ENCODE measurements at regions not wholly inside any gene's neighbourhood (a gene's known extent, or its start where the extent isn't known, plus 50 kb on each side); places are given as distances from the start of the nearest gene placed in this dataset.

DNA sequence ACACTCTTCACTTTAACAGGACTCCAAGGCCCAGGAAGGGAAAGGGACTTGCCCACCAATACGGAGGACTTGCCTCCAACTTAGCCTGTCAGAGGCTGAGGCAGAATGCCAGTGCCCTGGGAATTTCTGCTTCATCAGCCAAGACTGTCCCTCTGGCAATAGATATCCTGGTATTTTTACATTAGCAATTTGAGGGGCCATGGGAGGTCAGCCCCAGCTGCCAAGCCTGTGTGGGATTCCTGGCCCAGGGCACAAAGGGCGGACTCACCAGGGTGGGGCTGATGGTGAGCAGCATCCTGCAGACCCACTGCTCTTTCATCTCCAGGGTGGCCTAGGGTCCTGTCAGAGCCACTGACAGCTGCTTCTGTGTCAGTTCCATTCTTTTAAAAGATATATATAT is 78.3 kb upstream of the CIBAR2 start:
- DNase-seq = no peak

DNA sequence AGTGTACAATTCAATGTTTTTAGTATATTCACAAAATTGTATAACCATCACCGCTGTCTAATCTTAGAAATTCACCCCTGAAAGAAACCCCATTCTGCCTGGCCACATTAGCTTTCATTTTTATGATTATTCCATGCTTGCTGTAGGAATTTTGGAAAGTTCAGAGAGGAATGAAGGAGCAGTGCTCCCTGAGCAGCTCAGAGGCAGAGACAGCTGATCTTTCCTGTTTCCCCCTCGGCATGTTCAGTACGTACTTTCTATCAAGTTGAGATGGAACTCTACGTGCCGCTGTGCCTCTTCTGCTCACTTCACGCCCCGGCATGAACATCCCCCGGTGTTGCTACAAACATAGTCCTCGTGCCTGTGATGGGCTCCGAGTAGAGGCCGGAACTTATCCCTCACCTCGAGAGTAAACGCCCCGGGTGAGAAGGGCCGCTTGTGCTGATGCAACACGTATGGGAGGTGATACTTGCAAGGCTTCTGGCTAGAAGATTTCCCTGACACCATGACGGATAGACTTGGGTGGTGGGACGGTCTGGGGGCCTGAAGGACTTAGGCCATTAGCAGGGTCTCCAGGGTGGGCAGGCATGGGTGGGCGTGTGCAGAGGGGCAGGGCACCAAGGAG is 79.2 kb upstream of the CIBAR2 start:
- DNase-seq = no peak

DNA sequence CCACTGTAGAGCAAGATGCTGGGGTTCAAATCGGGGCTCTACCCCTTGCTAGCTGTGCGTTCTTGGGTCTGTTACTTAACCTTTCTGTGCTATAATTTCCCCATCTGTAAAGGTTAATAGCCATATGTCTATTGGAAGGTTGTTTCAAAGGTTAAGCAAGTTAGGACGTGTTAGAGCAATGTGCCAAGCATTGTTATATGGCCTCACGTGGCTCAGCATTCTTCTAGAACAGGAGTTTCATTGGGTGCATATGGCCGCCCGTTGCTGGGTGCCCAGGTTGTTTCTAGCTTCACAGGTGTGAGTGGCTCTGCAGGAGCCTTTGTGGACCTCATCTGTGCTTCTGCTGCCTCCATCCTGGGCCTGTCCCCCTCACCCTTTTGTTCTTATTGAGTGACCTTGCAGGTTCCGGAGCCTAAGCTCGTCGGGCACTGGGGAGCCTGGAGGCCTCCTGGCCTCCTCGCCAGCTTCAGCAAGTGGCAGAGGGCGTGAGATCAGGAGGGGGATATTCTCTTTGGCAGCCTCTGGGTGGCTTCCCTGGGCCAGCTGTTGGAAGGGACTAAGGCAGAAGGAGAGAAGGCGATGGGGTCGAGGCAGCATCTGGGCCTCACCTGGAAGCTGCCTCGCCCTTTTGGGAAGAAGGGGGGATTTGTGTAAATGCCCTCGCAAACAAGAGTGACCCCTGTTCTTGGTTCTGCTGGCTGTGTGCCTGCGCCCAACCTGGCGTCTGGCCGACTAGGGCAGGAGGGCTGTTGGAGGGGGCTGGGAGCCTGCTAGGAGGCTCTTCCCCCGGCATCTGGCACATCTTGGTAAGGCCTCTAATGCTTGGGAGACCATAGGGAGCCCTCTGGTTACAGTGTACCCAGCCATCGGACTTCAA is 80.2 kb upstream of the CIBAR2 start:
- no peak for DNase-seq

DNA sequence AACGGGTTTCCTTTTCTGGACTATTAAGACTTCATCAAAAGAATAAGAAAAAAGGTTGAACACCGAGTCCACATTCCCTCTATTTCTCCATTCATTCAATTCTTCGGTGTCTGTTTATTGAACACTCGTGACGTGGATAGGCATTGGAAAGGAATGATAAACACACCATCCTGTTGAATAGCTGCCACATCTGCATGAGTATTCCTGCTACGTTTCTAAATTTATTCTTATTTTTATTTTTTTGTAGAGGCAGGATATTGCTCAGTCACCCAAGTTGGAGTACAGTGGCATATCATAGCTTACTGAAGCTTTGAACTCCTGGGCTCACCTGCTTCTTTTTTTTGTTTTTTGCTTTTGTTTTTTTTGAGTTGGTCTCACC is 80.8 kb upstream of the CIBAR2 start:
- no peak for DNase-seq

DNA sequence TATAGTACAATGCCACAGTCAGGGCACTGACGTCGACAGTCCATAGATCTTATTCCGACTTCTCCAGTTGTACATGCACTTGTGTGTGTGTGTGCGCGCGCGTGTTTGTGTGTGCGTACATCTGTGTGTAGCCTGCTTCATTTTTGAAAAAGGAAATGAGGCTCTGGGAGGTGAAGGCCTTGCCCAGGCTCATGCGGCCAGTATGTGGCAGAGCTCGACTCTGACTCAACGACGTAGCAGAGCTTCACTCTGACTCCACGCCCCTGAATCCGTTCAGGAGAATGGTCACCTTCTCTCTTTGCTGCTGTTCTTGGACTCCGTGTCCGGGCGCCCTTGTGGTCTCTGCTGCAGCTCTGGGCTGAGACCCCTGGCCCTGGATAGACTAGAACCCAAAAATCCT is 81.6 kb upstream of the CIBAR2 start:
- no peak for DNase-seq

DNA sequence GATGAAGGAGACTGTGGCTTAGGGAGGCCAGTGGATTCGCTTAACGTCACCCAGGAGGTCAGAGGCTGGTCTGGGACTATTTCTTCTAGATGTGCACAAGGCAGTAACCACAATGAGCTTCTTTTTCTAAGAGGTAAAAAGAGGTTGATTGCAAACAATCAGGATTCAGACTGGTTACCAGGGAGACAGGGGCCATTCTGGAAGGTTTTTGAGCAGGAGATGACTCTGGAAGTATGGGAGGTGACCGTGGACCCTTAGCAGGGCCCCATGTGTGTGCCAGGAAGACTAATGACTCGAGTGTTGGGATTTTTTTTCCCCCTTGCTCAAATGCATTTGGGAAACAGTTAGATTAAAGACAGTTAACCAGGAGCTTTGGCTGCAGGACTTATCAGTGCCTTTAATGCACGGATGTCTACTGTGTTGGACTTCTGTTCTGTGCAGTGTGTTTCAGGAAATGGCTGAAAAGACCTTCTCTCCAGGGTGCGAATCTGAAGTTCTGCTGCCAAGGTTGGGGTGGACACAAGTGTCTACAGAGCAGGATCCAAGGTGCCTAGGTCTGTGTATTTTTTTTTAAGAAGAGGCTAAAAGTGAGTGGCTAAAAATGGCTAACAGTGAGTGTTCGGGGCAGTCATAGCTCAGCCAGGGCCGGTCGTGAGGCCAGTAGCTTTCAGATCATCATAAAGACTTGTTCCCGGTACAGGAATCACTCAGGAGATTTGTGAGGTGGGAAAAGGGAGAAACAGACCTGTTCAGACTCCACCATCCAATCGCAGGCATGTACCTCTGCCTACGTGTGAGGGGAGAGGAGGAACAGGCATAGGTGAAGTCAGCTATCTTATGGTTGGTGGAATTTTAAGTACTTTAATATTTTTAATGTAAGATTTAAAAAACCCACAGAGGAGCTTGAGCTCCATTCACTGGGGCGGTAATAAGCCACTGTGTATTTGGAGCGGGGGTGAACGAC is 82.3 kb upstream of the CIBAR2 start:
- DNase-seq = no peak

DNA sequence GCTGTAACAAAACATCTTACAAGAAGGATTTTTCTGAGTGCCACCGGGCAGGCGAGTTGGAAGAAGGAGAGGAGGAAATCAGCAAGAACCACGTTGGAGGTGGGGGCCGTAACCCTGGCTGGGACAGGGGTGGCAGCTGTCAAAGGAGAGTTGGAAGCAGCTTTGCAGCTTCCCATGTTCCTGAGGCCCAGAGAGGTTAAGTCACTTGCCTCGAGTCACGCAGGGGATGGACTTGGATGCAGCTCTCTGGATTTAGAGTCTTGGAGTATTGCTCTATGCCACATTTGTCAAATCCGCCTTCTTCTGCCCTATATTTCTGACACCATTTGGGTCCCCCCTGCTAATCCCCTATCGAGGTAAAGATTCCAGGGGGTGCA is 83.0 kb upstream of the CIBAR2 start:
- DNase-seq = no peak

DNA sequence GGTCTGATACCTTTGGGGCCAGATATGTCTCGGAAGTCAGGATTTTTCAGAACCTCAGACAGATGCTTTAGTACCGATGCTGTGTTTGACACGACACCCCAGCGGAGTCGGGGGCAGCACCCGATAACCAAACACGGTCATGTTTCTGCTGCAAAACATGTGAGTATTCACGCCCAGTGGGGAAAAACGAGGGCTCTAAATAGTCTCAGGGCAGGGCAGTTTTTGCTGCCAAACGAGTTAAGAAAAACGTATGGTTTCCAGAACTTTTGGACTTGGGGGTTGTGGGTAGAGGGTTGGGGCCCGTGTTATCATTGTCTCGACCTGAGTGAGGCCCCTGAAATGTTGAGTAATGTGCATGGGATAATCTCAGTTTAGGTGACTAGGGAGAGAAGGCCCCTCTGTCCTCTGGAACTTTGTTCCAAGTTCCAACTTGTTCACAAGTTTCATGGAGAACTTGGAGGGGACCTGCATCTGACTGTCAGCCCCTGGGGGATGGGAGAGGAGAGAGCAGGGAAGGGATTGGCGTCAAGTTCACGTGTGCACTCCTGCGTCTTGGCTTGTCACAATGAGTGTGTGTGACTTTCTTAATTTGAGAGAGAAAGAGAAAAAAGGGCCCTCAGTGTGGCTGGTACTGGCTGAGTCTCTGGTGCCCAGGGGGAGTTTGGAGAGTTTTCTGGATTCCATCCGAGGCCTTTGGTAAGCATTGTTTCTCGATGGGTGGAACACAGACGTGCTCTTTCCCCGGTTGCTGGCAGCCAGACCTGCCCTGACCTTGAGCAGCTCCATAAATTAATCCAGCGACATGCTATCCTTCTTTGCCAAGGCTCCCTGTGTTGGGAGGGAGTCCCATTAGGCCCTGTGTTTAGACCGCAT is 83.9 kb upstream of the CIBAR2 start:
- DNase-seq = no peak

DNA sequence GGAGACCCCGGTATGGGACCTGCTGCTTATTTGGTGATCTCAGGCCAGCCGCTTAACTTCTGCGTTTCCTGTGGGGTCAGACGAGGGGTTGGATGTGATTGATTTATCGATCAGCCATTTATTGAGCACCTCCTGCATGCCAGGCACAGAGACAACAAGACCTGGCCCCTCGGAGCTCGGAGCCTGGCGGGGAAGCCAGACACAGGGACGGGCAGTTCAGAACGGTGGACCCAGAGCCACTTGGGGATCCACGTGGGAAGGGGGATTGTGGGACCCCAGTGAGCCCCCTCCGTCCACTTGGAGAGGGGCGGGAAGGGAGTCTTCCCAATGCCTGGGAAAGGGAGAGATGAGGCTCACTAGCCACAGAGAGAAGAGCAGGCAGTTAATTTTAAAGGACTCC is 84.7 kb upstream of the CIBAR2 start:
- DNase-seq = no peak

DNA sequence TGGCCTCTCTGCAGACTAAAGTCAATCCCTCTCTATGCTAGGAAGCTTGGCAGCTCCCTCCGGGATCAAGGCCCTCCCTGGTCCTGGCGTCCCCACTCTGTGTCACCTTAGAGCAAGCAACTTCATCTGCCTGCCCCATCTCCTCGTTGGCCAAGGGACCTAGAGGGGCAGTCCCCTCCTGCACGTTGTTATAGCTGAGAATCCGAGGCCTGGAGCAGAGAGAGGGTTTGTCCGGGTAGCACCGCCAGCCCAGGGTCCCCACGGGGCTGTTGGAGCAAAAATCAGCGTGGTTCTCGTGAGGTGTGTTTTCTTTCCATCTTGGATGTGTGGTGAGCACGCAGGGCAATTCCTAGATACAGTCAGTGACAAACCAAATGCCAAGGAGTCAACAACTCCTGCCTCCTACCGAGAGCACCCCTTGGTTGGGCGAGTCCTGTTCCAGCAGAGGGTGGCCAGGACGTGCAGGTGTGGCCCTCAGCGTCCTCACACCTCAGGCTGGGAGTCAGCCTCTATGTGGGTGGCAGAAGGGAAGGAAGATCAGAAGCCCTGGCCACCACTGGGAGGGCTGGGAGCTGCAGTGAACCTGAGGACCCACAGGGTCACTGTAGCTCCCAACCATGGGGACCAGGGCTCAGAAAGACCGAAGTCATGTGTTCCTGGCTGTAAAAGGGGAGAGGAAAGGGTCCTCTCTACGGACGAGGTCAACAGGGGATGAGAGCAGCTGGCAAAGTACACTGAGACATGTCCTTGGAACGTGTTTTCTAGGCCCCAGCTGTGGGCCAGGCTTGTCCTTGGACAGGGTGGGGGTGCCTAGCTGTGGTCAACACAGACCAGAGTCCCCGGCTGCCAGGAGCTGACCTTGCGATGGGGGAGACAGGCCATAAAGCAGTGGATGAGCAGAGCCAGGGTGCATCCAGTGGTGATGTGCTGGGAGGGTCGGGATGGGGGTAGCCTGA is 85.6 kb upstream of the CIBAR2 start:
- no peak for DNase-seq

DNA sequence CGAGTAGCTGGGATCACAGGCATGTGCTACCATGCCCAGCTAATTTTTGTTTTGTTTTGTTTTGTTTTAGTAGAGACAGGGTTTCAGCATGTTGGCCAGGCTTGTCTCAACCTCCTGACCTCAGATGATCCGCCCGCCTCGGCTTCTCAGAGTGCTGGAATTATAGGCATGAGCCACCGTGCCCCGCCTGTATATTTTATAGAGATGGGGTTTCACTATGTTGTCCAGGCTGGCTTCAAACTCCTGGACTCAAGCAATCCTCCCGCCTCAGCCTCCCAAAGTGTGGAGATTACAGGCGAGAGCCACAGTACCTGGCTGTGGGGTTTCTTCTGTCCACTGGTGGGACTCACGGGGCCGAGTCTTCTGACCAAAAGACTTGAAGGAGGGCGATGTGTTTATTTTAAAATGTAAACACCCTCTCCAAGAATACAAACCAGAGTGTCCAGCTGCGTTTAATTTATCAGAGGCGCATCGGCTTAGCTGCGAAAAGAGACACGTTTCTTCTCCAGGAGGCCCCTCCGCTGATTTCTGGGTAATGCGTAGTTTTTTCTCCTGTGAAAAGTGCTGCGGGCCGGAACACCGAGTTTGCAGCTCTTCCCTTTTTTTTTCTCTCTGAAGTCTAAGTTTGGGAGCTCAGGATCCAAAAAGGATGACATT is 86.9 kb upstream of the CIBAR2 start:
- DNase-seq = no peak

DNA sequence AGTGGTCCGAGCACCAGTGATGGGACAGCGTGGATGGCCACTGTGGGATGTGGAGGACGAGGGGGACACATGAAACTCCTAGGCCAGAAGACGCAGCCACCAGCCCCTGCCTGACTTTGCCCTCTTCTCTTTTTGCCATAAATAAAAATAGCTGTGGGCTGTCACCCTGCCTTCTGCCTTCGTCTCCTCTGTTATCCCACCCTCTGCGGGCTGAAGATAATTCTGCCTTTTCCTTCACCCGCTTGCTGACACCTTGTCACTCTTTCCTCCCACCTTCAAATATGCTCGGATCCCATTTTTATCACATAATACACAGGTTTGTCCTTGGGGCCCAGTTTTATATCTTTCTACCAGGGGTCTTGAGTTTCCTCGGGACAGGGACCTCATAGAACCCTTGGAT is 87.6 kb upstream of the CIBAR2 start:
- no peak for DNase-seq

DNA sequence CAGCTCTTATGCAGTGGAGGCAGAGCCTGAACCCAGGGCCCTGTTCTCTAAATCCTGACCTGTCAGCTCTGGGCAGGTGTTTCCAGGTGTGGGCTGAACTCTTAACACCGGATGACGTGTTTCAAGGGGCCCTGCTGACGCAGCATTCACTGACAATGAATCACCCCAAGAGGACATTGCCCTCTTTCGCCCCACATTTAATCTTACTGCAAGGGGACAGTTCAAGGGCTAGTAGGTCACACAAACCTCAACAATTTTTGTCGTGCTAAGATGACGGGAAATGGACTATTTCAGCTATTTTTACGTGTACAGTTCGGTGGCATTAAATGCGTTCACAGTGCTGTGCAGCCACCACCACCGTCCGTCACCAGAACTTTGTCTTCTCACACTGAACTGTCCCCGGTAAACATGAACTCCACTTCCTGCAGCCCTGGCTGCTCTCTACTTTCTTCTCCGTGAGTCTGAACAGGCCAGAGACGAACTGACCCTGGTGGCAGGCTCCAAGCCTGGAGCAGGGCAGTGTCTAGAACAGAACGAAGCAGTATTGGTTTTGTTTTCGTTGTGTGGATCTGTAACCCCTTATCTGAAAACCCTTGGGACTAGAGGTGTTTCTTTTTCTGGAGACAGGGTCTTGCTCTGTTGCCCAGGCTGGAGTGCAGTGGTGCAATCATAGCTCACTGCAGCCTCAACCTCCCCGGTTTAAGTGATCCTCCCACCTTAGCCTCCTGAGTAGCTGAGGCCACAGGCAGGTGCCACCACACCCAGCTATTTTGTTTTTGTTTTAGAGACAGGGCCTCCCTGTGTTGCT is 88.4 kb upstream of the CIBAR2 start:
- no peak for DNase-seq

DNA sequence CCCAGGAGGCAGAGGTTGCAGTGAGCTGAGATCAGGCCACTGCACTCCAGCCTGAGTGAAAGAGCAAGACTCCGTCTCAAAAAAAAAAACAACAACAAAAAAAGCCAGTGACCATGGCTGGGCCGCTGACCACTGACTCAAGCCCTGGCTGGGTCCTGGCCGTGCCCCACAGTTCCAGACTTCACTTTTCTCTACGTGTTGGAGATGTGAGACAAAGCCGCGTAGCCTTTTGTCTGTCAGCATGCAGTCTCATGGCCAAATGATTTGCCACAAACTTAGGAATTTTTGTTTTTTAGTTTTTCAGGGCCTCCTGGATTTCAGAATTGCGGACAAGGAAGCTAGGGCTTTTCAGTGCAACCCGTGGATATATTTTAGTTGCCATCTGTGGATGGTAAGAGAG is 89.3 kb upstream of the CIBAR2 start:
- DNase-seq = no peak

DNA sequence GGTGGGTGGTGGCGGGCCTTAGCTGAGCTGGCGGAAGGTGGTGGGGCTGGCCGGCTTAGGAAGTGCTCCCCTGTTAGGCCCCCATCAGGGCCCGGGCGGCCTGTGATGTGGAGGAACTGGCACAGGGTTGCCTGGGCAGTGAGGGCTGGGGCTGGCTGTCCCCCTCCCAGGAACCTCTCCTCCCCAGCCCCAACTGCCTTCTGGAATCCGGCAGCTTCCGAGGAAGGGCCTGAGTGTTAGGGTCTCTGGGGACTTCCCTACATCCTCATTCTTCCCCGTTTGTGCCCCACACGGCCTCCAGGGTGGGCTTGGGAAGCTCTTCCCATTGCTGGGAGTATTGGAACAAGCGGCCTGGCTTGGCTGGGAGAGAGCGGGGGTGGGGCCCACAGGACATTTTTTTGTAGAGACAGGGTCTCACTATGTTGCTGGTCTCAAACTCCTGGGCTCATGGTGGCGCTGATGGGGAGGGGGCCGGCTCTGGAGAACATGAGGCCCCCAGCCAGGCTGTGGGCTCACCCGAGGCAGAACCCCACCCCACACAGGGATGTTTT is 89.9 kb upstream of the CIBAR2 start:
- DNase-seq = no peak

DNA sequence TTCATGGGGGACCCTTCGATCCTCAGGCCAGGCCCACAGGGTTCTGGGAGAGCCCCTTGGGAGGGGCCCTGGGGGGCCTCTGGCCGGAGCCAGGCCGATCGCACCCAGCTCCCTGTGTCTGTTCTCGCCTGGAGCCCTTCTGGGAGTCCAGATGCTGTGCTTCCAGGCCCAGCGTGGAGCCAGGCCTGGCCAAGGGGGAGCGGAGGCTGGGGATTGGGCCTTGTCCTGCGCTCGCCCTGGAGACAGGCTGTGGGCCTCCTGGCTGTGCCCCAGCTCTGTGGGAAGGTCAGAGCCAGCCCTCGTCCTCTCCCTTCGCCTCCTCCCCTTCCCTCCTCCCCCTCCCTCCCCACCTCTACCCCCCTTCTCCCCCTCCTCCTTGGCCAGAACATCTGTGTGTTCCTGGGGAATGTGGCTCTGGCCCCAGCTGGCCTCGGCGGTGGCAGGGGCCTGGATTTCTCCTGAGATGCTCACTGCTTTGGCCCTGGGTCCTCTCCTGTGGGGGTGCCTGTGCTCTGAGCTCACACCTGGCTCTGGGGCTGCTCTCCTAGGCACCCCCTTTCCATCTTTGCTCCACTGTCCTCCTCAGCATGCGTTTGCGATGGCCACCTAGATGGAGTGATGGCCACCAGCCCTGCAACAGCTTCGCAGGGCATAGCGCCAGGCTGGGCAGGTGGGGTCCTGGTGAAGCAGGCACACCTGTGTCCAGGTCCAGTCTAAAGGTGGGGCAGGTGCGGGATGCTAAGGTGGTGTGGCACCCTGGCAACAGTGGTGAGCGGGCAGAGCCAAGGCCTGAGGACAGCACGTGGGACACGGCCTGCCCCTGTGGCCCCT is 90.6 kb upstream of the CIBAR2 start:
- no peak for DNase-seq

DNA sequence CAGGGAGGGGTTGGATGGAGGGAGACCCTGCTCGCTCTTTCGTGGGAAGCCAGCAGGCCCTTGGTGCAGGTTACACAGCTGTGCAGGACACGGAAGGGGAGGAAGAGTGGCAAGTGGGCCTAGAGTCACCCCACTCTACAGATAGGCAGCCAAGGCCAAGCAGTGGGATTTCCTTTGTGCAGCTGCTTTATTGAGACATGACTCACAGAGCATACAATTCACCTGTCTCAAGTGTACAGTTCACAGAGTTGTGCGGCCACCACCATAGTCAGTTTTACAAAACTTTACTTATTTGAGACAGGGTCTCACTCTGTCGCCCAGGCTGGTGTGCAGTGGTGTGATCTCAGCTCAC is 91.2 kb upstream of the CIBAR2 start:
- no peak for DNase-seq

DNA sequence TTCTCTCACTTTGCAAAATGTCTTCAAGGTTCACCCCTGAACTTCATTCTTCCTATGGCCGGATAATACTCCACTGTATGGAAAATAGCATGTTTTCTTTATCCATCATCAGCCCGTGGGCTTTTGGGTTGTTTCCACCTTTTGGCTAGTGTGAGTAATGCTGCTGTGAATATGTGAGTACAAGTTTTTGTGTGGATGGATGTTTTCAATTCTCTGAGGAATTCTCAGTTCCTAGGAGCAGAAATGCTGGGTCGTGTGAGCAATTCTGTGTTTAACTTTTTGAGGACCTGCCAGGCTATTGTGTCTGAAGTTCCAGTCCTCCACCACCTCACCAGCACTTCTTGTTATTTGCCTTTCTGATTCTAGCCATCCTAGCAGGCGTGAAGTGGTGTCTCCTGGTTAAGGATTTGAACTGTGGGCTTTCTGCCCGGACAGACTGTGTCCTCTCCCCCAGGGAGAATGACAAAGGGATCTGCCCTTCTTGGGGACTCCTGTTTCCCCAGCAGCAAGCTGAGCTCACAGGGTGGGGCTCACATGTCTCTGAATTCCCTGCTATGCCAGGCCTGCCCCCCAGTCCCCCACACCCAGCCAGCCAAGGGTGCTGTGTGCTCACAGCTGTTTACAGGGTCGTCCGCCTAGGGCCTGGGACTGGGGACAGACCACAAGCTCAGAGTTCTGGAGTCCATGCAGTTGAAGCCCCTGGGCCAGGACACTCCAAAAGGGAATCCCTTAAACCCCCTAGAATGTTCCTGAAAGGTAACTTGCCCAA is 92.2 kb upstream of the CIBAR2 start:
- DNase-seq = no peak

Measured in NCI-H2081 treated with DMSO at 0.1 percent for 48 hours (cell line).